ENCODE measurements at regions not wholly inside any gene's neighbourhood (a gene's known extent, or its start where the extent isn't known, plus 50 kb on each side); places are given as distances from the start of the nearest gene placed in this dataset.

DNA sequence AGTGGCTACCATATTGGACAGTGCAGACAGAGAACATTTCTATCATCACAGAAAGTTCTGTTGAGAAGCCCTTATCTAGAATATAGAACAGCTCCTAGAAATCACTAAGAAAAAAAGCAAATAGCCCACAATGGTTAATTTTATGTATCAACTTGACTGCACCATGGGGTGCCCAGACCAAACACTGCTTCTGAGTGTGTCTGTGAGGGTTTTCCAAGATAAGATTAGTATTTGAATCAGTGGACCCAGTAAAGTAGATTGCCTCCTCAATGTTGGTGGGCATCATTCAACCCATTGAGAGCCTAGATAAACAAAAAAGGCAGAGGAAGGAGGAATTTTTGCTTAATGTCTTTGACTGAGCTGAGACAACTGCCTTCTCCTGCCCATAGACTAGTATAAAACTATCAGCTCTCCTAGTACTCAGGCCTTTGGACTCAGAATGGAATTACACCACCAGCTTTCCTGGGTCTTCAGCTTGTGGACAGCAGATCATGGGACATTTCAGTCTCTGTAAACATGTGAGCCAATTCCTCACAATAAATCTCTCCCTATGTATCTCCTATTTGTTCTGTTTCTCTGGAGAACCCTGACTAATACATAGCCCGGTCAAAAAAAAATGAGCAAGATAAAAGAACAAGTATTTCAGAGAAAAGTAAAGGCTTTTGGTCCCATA is 55.9 kb upstream of the OXTR start:
- no peak for DNase-seq (ENCODE audit: low read depth)

DNA sequence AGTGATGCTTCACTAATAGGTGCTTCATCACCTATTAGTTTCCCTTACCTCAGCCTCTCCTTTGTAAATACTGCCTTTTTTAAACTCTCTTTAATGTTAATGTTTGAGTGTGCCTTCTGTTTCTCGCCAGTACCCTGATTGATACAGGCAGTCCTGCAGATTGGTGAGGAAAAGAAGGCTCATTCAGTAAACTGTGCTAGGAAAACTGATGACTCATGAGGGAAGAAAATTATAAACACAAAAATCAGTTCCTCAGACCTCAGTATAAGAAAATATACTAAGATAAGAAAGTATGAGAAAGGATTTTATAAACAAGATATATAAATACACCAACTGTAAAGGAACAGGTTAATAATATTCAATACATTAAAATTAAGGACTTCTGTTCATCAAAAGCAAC is 54.8 kb upstream of the OXTR start:
- no peak for DNase-seq (ENCODE audit: low read depth)

DNA sequence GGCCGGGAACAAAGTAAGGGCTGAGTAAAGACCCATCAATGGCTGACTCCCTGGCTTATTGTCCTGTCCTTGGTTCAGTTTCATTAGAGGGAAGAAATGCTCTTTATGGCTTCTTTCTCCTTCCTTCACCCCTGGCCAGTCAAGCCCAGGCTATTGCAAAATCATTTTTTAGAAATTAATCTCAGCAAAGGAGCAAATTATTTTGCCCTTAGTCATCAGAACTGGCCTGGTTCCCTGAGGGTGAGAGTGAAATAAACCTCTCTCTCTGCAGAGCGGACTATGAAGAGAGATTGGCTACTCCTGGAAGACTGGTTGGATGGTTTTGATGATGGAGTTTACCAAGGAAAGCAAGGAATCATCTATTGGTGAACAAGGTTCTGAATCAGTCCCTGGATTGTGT is 52.7 kb upstream of the OXTR start:
- DNase-seq (ENCODE audit: low read depth) = peak; percentile 41

Measured in fibroblast of the conjunctiva (primary cell).